HG02885 (cell line): ENCODE measurements at regions not wholly inside any gene's neighbourhood (a gene's known extent, or its start where the extent isn't known, plus 50 kb on each side); places are given as distances from the start of the nearest gene placed in this dataset.
A peak's percentile ranks its signal among the peaks of the same experiment; 100 is the strongest.

Experiments used
- ATAC-seq: cut with Tn5 transposase; IDR thresholded peaks from one replicate; pipeline ENCODE4 v1.9.1; 2021; ENCODE audit warnings: mild to moderate bottlenecking; ENCODE audit not compliant: unreplicated experiment, poor library complexity

GRCh38 chr3:22189616-22190015 is 438.6 kb upstream of the ZNF385D start:
- no peak for ATAC-seq

GRCh38 chr3:22199095-22199494 is 448.1 kb upstream of the ZNF385D start:
- ATAC-seq: no peak

- no peak for ATAC-seq
Measured at GRCh38 chr3:22208844-22209243, 457.8 kb upstream of the ZNF385D start.

GRCh38 chr3:22209578-22209977 is 458.6 kb upstream of the ZNF385D start:
- ATAC-seq: no peak

- ATAC-seq: no peak
Measured at GRCh38 chr3:22210693-22211092, 459.7 kb upstream of the ZNF385D start.

GRCh38 chr3:22216601-22217000 is 465.6 kb upstream of the ZNF385D start:
- ATAC-seq: no peak

- no peak for ATAC-seq
Measured at GRCh38 chr3:22225161-22225560, 474.2 kb upstream of the ZNF385D start.

GRCh38 chr3:22228705-22229104 is 477.7 kb upstream of the ZNF385D start:
- ATAC-seq: no peak

GRCh38 chr3:22231061-22231460 is 480.1 kb upstream of the ZNF385D start:
- ATAC-seq: no peak

- peak; percentile 84 for ATAC-seq
Measured at GRCh38 chr3:22236490-22237270, 485.7 kb upstream of the ZNF385D start.

GRCh38 chr3:22239011-22239410 is 488.0 kb upstream of the ZNF385D start:
- no peak for ATAC-seq

GRCh38 chr3:22241110-22241509 is 490.1 kb upstream of the ZNF385D start:
- ATAC-seq: no peak

GRCh38 chr3:22244761-22245521 is 493.9 kb upstream of the ZNF385D start:
- ATAC-seq: no peak

GRCh38 chr3:22245811-22246583 is 495.0 kb upstream of the ZNF385D start:
- no peak for ATAC-seq

- ATAC-seq: no peak
Measured at GRCh38 chr3:22249658-22250057, 498.6 kb upstream of the ZNF385D start.

- no peak for ATAC-seq
Measured at GRCh38 chr3:22257252-22257651, 506.2 kb upstream of the ZNF385D start.

GRCh38 chr3:22262386-22262785 is 511.4 kb upstream of the ZNF385D start:
- no peak for ATAC-seq

GRCh38 chr3:22263042-22263441 is 512.0 kb upstream of the ZNF385D start:
- no peak for ATAC-seq

GRCh38 chr3:22265403-22265802 is 514.4 kb upstream of the ZNF385D start:
- ATAC-seq: no peak

GRCh38 chr3:22269831-22270230 is 518.8 kb upstream of the ZNF385D start:
- ATAC-seq: no peak

GRCh38 chr3:22276351-22276750 is 525.3 kb upstream of the ZNF385D start:
- no peak for ATAC-seq
